ENCODE measurements at regions not wholly inside any gene's neighbourhood (a gene's known extent, or its start where the extent isn't known, plus 50 kb on each side); places are given as distances from the start of the nearest gene placed in this dataset.

GRCh38 chr3:16070707-16071106, 103.8 kb upstream of the GALNT15 start:
- no peak for TF ChIP-seq POLR2A (IDR thresholded peaks at IDR 0.05)
- TF ChIP-seq, protein P1, sequence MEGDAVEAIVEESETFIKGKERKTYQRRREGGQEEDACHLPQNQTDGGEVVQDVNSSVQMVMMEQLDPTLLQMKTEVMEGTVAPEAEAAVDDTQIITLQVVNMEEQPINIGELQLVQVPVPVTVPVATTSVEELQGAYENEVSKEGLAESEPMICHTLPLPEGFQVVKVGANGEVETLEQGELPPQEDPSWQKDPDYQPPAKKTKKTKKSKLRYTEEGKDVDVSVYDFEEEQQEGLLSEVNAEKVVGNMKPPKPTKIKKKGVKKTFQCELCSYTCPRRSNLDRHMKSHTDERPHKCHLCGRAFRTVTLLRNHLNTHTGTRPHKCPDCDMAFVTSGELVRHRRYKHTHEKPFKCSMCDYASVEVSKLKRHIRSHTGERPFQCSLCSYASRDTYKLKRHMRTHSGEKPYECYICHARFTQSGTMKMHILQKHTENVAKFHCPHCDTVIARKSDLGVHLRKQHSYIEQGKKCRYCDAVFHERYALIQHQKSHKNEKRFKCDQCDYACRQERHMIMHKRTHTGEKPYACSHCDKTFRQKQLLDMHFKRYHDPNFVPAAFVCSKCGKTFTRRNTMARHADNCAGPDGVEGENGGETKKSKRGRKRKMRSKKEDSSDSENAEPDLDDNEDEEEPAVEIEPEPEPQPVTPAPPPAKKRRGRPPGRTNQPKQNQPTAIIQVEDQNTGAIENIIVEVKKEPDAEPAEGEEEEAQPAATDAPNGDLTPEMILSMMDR (IDR thresholded peaks at IDR 0.05), result no peak
